Panc1 (cell line): ENCODE measurements at regions not wholly inside any gene's neighbourhood (a gene's known extent, or its start where the extent isn't known, plus 50 kb on each side); places are given as distances from the start of the nearest gene placed in this dataset.

Source experiments
- CTCF ChIP-seq: fragments of 450-650 bp; IDR thresholded peaks from 2 replicates; pipeline ENCODE4 v1.5.1; 2017; ENCODE audit warnings: mild to moderate bottlenecking
- POLR2AphosphoS5 ChIP-seq: IDR thresholded peaks from 2 replicates; pipeline ENCODE4 v1.6.1; 2012; ENCODE audit warnings: mild to moderate bottlenecking, low read depth, low read length, moderate library complexity
- REST ChIP-seq, 2 experiments: IDR thresholded peaks; 2 replicates each; pipeline ENCODE4 v1.6.1; 2011 to 2012; ENCODE audit warnings: low read depth in 2 of 2, control low read depth in 1 of 2, low read length in 1 of 2, mild to moderate bottlenecking in 1 of 2, moderate library complexity in 1 of 2; ENCODE audit not compliant: insufficient read depth in 1 of 2
- SIN3A ChIP-seq: IDR thresholded peaks from 2 replicates; pipeline ENCODE4 v1.6.1; 2012; ENCODE audit warnings: low read depth, mild to moderate bottlenecking, low read length, moderate library complexity, borderline replicate concordance; ENCODE audit not compliant: insufficient read depth
- TCF7L2 ChIP-seq: IDR thresholded peaks from 2 replicates; pipeline ENCODE4 v1.6.1; 2011; ENCODE audit warnings: mild to moderate bottlenecking, low read depth, low read length, inconsistent platforms

- TF ChIP-seq CTCF, result no peak
- TF ChIP-seq SIN3A, result no peak
- no peak for TF ChIP-seq REST (IDR thresholded peaks at IDR 0.05; ENCODE audit: insufficient read depth in 1 of 2, low read depth in 2 of 2, low read length in 1 of 2)
- no peak for TF ChIP-seq POLR2AphosphoS5
- no peak for TF ChIP-seq TCF7L2
Measured at GRCh38 chr7:114086537-114086913, 167.7 kb upstream of the PPP1R3A start.
